Heart left ventricle (tissue), 16 donors: ENCODE measurements at regions not wholly inside any gene's neighbourhood (a gene's known extent, or its start where the extent isn't known, plus 50 kb on each side); places are given as distances from the start of the nearest gene placed in this dataset.

ENCODE experiments used
- ATAC-seq, 4 donors: fragments of 200-7000 bp; cut with Tn5 transposase; one replicate each; pipeline ENCODE4 v1.9.1; 2020 to 2022; ENCODE audit warnings: moderate library complexity in 4 of 4, mild to moderate bottlenecking in 3 of 4, moderate number of reproducible peaks in 1 of 4
- DNase-seq, 5 donors: peaks; one replicate each; pipeline ENCODE4 v3.0.0-alpha.2; 2020
- H3K27ac ChIP-seq, 12 donors: fragments of 200-600 bp; sonication (generic) in 4 of 12; one replicate each; pipeline versions ENCODE4 v1.5.0 to v1.8.0; 2016 to 2022; ENCODE audit warnings: mild to moderate bottlenecking in 2 of 12
- H3K27me3 ChIP-seq, 9 donors: fragments of 200-600 bp; sonication (generic) in 2 of 9; one replicate each; pipeline versions ENCODE4 v1.5.1 to v1.8.0; 2016 to 2022; ENCODE audit warnings: mild to moderate bottlenecking in 3 of 9
- H3K36me3 ChIP-seq, 9 donors: fragments of 200-600 bp; sonication (generic) in 2 of 9; one replicate each; pipeline versions ENCODE4 v1.5.0 to v1.8.0; 2018 to 2022; ENCODE audit warnings: mild to moderate bottlenecking in 2 of 9
- H3K4me1 ChIP-seq, 12 donors: fragments of 200-600 bp; sonication (generic) in 4 of 12; one replicate each; pipeline versions ENCODE4 v1.5.0 to v1.8.0; 2016 to 2022; ENCODE audit warnings: mild to moderate bottlenecking in 3 of 12
- H3K4me3 ChIP-seq, 12 donors: fragments of 200-600 bp; sonication (generic) in 4 of 12; one replicate each; pipeline versions ENCODE4 v1.5.0 to v1.8.0; 2017 to 2022; ENCODE audit warnings: mild to moderate bottlenecking in 9 of 12, moderate library complexity in 4 of 12
- H3K9me3 ChIP-seq, 12 donors: fragments of 200-600 bp; sonication (generic) in 4 of 12; one replicate each; pipeline versions ENCODE4 v1.5.0 to v1.8.0; 2016 to 2022; ENCODE audit warnings: mild to moderate bottlenecking in 1 of 12
- POLR2A ChIP-seq, 2 donors: fragments of 450-650 bp; IDR thresholded peaks; one replicate each; pipeline ENCODE4 v1.6.1; 2017; ENCODE audit warnings: antibody characterized with exemption in 2 of 2, mild to moderate bottlenecking in 2 of 2, moderate library complexity in 2 of 2
- WGBS, 4 donors: extraction: QIAGEN DNeasy Blood & Tissue Kit in 2 of 4; methylation state at CpG; one replicate each; pipeline versions ENCODE4 v1.1.5 to v1.1.7; 2013 to 2018; 5-methylcytosine and 5-hydroxymethylcytosine counted together
- intact Hi-C, 10 donors: fragments of 100-400 bp; cut with DNase I; formaldehyde crosslinking; loops; one replicate each; pipeline versions ENCODE4 v1.11.1 to v1.14.2; 2022
- TF ChIP-seq, protein P1 (sequence below), 12 donors: fragments of 200-600 bp; sonication (generic) in 4 of 12; IDR thresholded peaks; one replicate each; pipeline versions ENCODE4 v1.5.0 to v1.8.0; 2018 to 2022; ENCODE audit warnings: antibody characterized with exemption in 12 of 12, mild to moderate bottlenecking in 5 of 12
- donor health status: ischemic (EF 13 %, LVEDD 7.1; RV severe dilation, severe dysfunction).
- donor health status: healthy with polysubstance abuse.
- donor health status: DM: no; HTN: yes; CAD: no.
- donor health status: DM: no; HTN: no; CAD: no.
- donor health status: ischemic (EF 25% LVEDD 6.9; RV normal size, moderate dysfunction).
- donor health status: ischemic (EF 25% LVEDD 5.7; RV mildly dilated, moderate dysfunction).
- donor health status: healthy.
- donor health status: DM: yes; HTN: yes; CAD: no.
- donor health status: ischemic (EF 35%, LVEDD 5.7; RV mildly dilated, moderate dysfunction).
- donor health status: nonischemic (EF 11% LVEDD 7.7; RV severe dilation, severe dysfunction).
- donor health status: DM: yes; HTN: yes; CAD: no.
- donor health status: PGD.
- donor health status: ischemic (EF 29% LVEDD 5.4; RV normal size, mild dysfunction).
- donor health status: nonischemic (EF 23%, LVEDD 6.1; RV moderate dilation, normal function).

GRCh38 chr4:14155803-14156202 lies 528.3 kb upstream of the BOD1L1 start:
- Histone ChIP-seq H3K4me3 (no peak overlapping the region), H3K36me3 (no peaks in the 10 kb centered on the region), H3K27ac (no peak overlapping the region), H3K27me3 (peaks cover 0 to 2% (median 0%) of the 10 kb centered on the region in 9 donors), H3K9me3 (no peaks in the 10 kb centered on the region), H3K4me1 (peaks cover 0 to 12% (median 0%) of the 10 kb centered on the region in 12 donors)
- ATAC-seq (peak in 3 of 4 donors; percentile 37 to 62 (median 42)), DNase-seq (no peak)
- TF ChIP-seq, protein P1, sequence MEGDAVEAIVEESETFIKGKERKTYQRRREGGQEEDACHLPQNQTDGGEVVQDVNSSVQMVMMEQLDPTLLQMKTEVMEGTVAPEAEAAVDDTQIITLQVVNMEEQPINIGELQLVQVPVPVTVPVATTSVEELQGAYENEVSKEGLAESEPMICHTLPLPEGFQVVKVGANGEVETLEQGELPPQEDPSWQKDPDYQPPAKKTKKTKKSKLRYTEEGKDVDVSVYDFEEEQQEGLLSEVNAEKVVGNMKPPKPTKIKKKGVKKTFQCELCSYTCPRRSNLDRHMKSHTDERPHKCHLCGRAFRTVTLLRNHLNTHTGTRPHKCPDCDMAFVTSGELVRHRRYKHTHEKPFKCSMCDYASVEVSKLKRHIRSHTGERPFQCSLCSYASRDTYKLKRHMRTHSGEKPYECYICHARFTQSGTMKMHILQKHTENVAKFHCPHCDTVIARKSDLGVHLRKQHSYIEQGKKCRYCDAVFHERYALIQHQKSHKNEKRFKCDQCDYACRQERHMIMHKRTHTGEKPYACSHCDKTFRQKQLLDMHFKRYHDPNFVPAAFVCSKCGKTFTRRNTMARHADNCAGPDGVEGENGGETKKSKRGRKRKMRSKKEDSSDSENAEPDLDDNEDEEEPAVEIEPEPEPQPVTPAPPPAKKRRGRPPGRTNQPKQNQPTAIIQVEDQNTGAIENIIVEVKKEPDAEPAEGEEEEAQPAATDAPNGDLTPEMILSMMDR (IDR thresholded peaks at IDR 0.05) = no peak
- intact Hi-C loops = no loop called here
- WGBS, 4 donors = 25 to 33% (median 32%) methylated on average over 3 of the region's 3 CpGs

GRCh38 chr4:14157262-14157661 lies 529.7 kb upstream of the BOD1L1 start:
- TF ChIP-seq, protein P1 (IDR thresholded peaks at IDR 0.05) = no peak
- TF ChIP-seq POLR2A (IDR thresholded peaks at IDR 0.05) = no peak
- intact Hi-C loops = no loop called here
- WGBS, 4 donors = 72 to 87% (median 85%) methylated on average over 2 of the region's 2 CpGs

DNA sequence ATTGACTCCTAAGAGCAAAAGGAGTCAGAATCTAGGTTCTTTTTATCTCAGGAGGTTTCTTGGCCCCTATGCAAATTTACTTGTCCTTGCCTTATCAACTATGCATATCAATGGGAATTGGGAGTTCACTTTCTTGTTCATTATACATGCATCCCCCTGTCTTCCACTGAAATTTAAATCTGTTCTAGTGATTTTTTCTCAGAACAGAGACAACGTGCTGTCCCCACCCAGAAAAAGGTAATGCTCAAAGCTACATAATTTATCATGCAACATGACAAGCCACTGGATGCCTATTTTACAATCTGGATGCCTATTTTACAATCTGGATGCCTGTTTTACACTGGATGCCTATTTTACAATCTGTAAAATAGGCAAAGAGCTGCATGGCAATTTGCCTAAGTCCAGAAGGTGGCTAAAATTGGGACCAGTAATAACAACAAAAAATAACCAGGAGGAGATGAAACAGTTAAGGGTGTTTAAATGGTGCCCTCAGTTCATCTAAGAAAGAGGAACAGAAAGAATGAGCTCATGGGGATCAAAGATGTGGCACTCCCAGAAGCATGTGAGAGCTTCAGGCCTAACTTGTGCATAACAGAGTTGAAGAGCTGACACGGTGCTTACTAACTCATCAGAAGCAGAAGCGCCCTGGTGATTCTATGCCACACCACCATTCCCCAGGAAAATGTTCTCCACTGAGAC lies 537.8 kb upstream of the BOD1L1 start:
- Histone ChIP-seq H3K4me1 (peaks cover 0 to 16% (median 9%) of the 10 kb centered on the region in 12 donors), H3K27me3 (no peaks in the 10 kb centered on the region), H3K4me3 (no peak overlapping the region), H3K27ac (peak overlapping the region in 1 of 12 donors; percentile 72), H3K9me3 (no peaks in the 10 kb centered on the region), H3K36me3 (no peaks in the 10 kb centered on the region)
- peak in 2 of 4 donors; percentile 72 to 76 for ATAC-seq
- DNase-seq = peak in 1 of 5 donors; percentile 11
- WGBS, 4 donors = 76 to 87% (median 84%) methylated on average over 3 of the region's 3 CpGs
- intact Hi-C loops = no loop called here
- no peak for TF ChIP-seq POLR2A (IDR thresholded peaks at IDR 0.05)
- TF ChIP-seq, protein P1 (IDR thresholded peaks at IDR 0.05) = no peak

More at GRCh38 chr4:14157262-14157661, 529.7 kb upstream of the BOD1L1 start:
- DNase-seq (no peak), ATAC-seq (no peak)
- H3K27ac ChIP-seq = no peak overlapping the region
- peaks cover 0 to 2% (median 0%) of the 10 kb centered on the region in 9 donors for H3K27me3 ChIP-seq
- H3K4me3 ChIP-seq = no peak overlapping the region
- no peaks in the 10 kb centered on the region for H3K36me3 ChIP-seq
- H3K9me3 ChIP-seq = no peaks in the 10 kb centered on the region
- H3K4me1 ChIP-seq = peaks cover 0 to 12% (median 0%) of the 10 kb centered on the region in 12 donors

DNA sequence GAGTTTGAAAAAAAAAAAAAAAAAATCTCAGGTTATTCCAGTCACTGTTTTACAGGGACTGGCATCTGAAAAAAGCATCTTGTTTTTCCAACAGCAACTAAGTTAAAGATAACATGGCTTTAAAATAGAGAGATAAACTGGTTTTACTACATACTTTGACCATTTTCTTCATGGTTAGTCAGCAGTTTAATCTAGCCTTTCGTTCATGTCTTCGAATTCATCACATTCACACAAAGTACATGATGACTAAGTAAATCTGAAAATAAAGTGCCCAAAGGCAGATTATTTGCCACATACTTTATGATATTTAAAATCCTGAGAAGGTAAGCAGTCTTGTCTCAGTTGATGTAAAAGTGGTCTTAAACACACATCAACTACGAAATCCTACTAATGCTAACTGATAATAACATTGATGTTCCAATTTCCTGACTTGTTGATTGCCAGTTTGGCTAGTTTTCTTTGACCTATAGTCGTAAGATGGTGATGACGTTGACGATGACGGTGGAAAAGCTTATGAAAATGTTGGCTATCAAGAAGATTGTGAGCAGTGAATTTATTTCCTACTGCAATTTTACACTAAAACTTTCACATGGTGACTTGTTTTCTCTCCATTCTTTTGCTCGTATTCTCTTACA lies 540.5 kb upstream of the BOD1L1 start:
- no peak for ATAC-seq
- H3K27ac ChIP-seq = no peak overlapping the region
- no peaks in the 10 kb centered on the region for H3K27me3 ChIP-seq
- no peak for DNase-seq
- peaks cover 0 to 16% (median 9%) of the 10 kb centered on the region in 12 donors for H3K4me1 ChIP-seq
- WGBS, 4 donors = 88 to 91% (median 90%) methylated on average over 8 of the region's 8 CpGs
- no peak for TF ChIP-seq POLR2A (IDR thresholded peaks at IDR 0.05)
- no peak overlapping the region for H3K4me3 ChIP-seq
- H3K36me3 ChIP-seq = no peaks in the 10 kb centered on the region
- H3K9me3 ChIP-seq = no peaks in the 10 kb centered on the region
- intact Hi-C loops = no loop called here
